PC-3 (cell line): ENCODE measurements at regions not wholly inside any gene's neighbourhood (a gene's known extent, or its start where the extent isn't known, plus 50 kb on each side); places are given as distances from the start of the nearest gene placed in this dataset.

ENCODE experiments used
- EZH2 ChIP-seq: fragments of 300-600 bp; sonication (generic); IDR thresholded peaks from one replicate; pipeline ENCODE4 v1.6.1; 2017; ENCODE audit warnings: antibody characterized with exemption, mild to moderate bottlenecking, low read length; ENCODE audit not compliant: unreplicated experiment
- TF ChIP-seq, protein P1 (sequence below): fragments of 300-600 bp; sonication (generic); conservative IDR thresholded peaks from 2 replicates; pipeline ENCODE4 v1.5.1; 2017; ENCODE audit warnings: antibody characterized with exemption, low read depth, mild to moderate bottlenecking, low read length

DNA sequence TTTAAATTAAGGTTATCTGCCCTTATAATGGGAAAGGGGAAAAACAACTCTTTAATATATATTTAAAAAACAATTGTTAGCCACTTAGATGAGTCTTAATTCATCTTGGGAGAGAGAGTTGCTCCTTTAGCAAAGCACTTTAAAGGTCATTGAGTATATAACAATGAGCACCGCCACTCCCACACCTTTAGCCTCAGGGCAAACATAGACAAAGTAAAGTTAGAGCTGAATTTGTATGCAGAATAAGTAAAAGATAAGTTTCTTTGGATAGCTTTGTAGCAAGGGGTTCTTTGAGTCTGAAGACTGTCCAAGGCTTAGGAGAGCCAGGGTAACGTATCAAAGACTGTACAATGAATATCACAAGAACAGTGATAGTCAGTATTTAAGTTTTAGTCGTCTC, 728.8 kb upstream of the LMO3 start:
- TF ChIP-seq, protein P1, sequence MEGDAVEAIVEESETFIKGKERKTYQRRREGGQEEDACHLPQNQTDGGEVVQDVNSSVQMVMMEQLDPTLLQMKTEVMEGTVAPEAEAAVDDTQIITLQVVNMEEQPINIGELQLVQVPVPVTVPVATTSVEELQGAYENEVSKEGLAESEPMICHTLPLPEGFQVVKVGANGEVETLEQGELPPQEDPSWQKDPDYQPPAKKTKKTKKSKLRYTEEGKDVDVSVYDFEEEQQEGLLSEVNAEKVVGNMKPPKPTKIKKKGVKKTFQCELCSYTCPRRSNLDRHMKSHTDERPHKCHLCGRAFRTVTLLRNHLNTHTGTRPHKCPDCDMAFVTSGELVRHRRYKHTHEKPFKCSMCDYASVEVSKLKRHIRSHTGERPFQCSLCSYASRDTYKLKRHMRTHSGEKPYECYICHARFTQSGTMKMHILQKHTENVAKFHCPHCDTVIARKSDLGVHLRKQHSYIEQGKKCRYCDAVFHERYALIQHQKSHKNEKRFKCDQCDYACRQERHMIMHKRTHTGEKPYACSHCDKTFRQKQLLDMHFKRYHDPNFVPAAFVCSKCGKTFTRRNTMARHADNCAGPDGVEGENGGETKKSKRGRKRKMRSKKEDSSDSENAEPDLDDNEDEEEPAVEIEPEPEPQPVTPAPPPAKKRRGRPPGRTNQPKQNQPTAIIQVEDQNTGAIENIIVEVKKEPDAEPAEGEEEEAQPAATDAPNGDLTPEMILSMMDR = no peak
- no peak for TF ChIP-seq EZH2
